Keratinocyte (primary cell): ENCODE measurements at regions not wholly inside any gene's neighbourhood (a gene's known extent, or its start where the extent isn't known, plus 50 kb on each side); places are given as distances from the start of the nearest gene placed in this dataset.

Experiments used
- DNase-seq: peaks from one replicate; pipeline ENCODE4 v3.0.0-alpha.2; 2011; ENCODE audit warnings: low read depth, missing footprints, low spot score
- FAIRE-seq: peaks from 2 replicates; lab custom pipeline; 2011; peaks lifted over from hg19 to GRCh38; lab: Jason Lieb, UNC
- H2AFZ ChIP-seq: 2 replicates; pipeline ENCODE4 v1.6.0; 2012; ENCODE audit warnings: low read length, control low read depth, inconsistent platforms; ENCODE audit not compliant: control insufficient read depth
- H3K27ac ChIP-seq: 2 replicates; pipeline ENCODE4 v1.5.1; 2011; ENCODE audit warnings: low read length; ENCODE audit not compliant: control insufficient read depth, insufficient read depth
- H3K27me3 ChIP-seq: 3 replicates; pipeline ENCODE4 v1.6.0; 2011; ENCODE audit warnings: low read length; ENCODE audit not compliant: control insufficient read depth, insufficient read depth; ENCODE audit errors: extremely low read depth
- H3K36me3 ChIP-seq, 2 experiments: 2 replicates in 1 of 2; 3 replicates in 1 of 2; pipeline ENCODE4 v1.5.1; 2011; ENCODE audit warnings: low read length in 2 of 2, mild to moderate bottlenecking in 1 of 2; ENCODE audit not compliant: control insufficient read depth in 2 of 2, insufficient read depth in 2 of 2; ENCODE audit errors: extremely low read depth in 1 of 2
- H3K4me1 ChIP-seq: 3 replicates; pipeline ENCODE4 v1.5.1; 2011; ENCODE audit warnings: low read length; ENCODE audit not compliant: control insufficient read depth, insufficient read depth; ENCODE audit errors: extremely low read depth
- H3K4me2 ChIP-seq: 3 replicates; pipeline ENCODE4 v1.6.0; 2011; ENCODE audit warnings: low read depth, low read length; ENCODE audit not compliant: control insufficient read depth, insufficient read depth; ENCODE audit errors: extremely low read depth
- H3K4me3 ChIP-seq, 3 experiments: fragments of 200-600 bp in 1 of 3; sonication (generic) in 1 of 3; 2 replicates in 2 of 3; 3 replicates in 1 of 3; pipeline ENCODE4 v1.5.1; 2011 to 2016; ENCODE audit warnings: low read length in 3 of 3, mild to moderate bottlenecking in 3 of 3, control low read depth in 2 of 3, inconsistent platforms in 1 of 3, low read depth in 1 of 3, mixed read lengths in 1 of 3, mixed run types in 1 of 3, moderate library complexity in 1 of 3; ENCODE audit not compliant: control insufficient read depth in 2 of 3, insufficient read depth in 2 of 3; ENCODE audit errors: extremely low read depth in 1 of 3
- H3K79me2 ChIP-seq: 2 replicates; pipeline ENCODE4 v1.6.0; 2012; ENCODE audit warnings: low read length; ENCODE audit not compliant: control insufficient read depth, insufficient read depth
- H3K9ac ChIP-seq: 3 replicates; pipeline ENCODE4 v1.6.0; 2011; ENCODE audit warnings: low read length; ENCODE audit not compliant: control insufficient read depth, insufficient read depth; ENCODE audit errors: extremely low read depth
- H3K9me1 ChIP-seq: 3 replicates; pipeline ENCODE4 v1.6.0; 2011; ENCODE audit warnings: low read length; ENCODE audit not compliant: control insufficient read depth, insufficient read depth; ENCODE audit errors: extremely low read depth
- H3K9me3 ChIP-seq: 2 replicates; pipeline ENCODE4 v1.5.1; 2012; ENCODE audit warnings: low read depth, low read length; ENCODE audit not compliant: control insufficient read depth
- H4K20me1 ChIP-seq: 3 replicates; pipeline ENCODE4 v1.6.0; 2011; ENCODE audit warnings: low read length; ENCODE audit not compliant: control insufficient read depth, insufficient read depth; ENCODE audit errors: extremely low read depth
- EZH2 ChIP-seq: IDR thresholded peaks from one replicate; pipeline ENCODE4 v1.6.1; 2012; ENCODE audit warnings: inconsistent platforms, mild to moderate bottlenecking, low read length, moderate library complexity
- dilution Hi-C: fragments of 300-500 bp; cut with MboI; formaldehyde crosslinking; loops from one replicate; pipeline ENCODE4 v1.7.0; 2020; ENCODE audit warnings: low sequenced_read_pairs; ENCODE audit not compliant: extremely low pct_ligation_motif_present
- TF ChIP-seq, protein P1 (sequence below), 3 experiments: IDR thresholded peaks in 1 of 3; conservative IDR thresholded peaks in 1 of 3; optimal IDR thresholded peaks in 1 of 3; 2 replicates in 2 of 3; 3 replicates in 1 of 3; pipeline versions ENCODE3 to v1.5.1; 2011; ENCODE audit warnings: low read length in 3 of 3, mild to moderate bottlenecking in 3 of 3, moderate library complexity in 2 of 3, control low read depth in 1 of 3, inconsistent platforms in 1 of 3; ENCODE audit not compliant: insufficient read depth in 2 of 3; ENCODE audit errors: extremely low read depth in 1 of 3

DNA sequence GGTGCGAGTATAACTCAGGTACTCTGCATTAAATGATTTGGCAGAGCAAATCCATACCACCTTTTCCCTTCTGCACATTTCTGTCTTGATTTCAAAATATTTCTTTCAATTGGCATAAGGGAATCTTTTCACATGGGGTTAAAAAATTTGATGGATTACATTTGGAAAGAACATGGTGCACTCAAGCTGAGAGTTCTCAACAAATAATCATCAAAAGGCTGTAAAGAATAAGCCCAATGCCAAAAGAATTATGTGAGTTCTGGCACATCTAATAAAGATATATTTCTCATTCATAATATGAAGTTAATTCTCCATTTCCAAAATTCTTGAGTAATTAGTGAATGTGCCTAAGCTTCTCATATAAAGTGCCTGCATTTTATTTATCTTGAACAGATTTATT lies 223.1 kb downstream of the GPR37 start:
- Histone ChIP-seq H3K4me3 (no peak overlapping the region), H3K36me3 (no peaks in the 10 kb centered on the region), H4K20me1 (no peaks in the 10 kb centered on the region), H3K4me1 (no peaks in the 10 kb centered on the region), H3K9ac (no peak overlapping the region), H3K9me3 (no peaks in the 10 kb centered on the region), H3K27me3 (no peaks in the 10 kb centered on the region), H3K79me2 (no peaks in the 10 kb centered on the region), H3K27ac (no peak overlapping the region), H3K9me1 (no peaks in the 10 kb centered on the region), H3K4me2 (no peak overlapping the region), H2AFZ (no peak overlapping the region)
- TF ChIP-seq, protein P1, sequence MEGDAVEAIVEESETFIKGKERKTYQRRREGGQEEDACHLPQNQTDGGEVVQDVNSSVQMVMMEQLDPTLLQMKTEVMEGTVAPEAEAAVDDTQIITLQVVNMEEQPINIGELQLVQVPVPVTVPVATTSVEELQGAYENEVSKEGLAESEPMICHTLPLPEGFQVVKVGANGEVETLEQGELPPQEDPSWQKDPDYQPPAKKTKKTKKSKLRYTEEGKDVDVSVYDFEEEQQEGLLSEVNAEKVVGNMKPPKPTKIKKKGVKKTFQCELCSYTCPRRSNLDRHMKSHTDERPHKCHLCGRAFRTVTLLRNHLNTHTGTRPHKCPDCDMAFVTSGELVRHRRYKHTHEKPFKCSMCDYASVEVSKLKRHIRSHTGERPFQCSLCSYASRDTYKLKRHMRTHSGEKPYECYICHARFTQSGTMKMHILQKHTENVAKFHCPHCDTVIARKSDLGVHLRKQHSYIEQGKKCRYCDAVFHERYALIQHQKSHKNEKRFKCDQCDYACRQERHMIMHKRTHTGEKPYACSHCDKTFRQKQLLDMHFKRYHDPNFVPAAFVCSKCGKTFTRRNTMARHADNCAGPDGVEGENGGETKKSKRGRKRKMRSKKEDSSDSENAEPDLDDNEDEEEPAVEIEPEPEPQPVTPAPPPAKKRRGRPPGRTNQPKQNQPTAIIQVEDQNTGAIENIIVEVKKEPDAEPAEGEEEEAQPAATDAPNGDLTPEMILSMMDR (optimal IDR thresholded peaks at IDR 0.05 in 1 of 3, IDR thresholded peaks at IDR 0.05 in 1 of 3, conservative IDR thresholded peaks at IDR 0.05 in 1 of 3; ENCODE audit: extremely low read depth in 1 of 3, insufficient read depth in 2 of 3, low read length in 3 of 3) = no peak
- no peak for TF ChIP-seq EZH2
- no peak for FAIRE-seq
- no peak for DNase-seq
- dilution Hi-C loops = no loop called here

DNA sequence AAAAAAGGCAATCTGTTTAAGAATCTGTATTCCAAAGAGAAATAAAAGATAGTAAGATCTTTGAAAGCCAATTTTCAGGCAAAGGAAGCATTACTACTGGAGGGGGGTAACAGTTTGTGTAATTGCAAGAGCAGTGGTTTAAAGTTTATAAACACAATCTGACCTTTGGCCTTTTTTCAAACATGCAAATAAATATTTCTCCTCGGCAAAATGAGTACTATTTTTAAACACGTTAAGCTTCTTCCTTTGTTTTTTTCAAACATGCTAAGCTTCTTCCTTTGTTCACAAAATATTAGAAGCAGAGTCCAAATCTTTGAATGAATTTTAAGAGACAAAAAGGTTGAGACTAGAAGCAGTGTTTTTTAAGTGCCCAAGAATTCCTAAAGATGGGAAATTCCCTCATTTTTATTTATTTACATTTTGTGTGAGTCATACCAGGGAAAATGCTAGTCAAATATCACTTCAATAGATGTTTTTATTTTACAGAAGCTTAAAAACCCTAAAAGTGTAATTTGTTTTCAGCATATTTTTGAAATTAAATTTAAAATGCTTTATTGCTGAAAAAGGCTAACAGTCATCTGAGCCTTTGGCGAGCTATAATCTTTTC lies 229.3 kb downstream of the GPR37 start:
- Histone ChIP-seq H3K9me1 (no peaks in the 10 kb centered on the region), H3K27ac (no peak overlapping the region), H3K79me2 (no peaks in the 10 kb centered on the region), H3K9me3 (no peaks in the 10 kb centered on the region), H3K4me3 (no peak overlapping the region), H3K4me2 (no peak overlapping the region), H3K27me3 (no peaks in the 10 kb centered on the region), H3K36me3 (no peaks in the 10 kb centered on the region), H3K4me1 (no peaks in the 10 kb centered on the region), H2AFZ (peak overlapping the region; percentile 9), H4K20me1 (no peaks in the 10 kb centered on the region), H3K9ac (no peak overlapping the region)
- DNase-seq (no peak), FAIRE-seq (no peak)
- no peak for TF ChIP-seq EZH2
- TF ChIP-seq, protein P1 (optimal IDR thresholded peaks at IDR 0.05 in 1 of 3, IDR thresholded peaks at IDR 0.05 in 1 of 3, conservative IDR thresholded peaks at IDR 0.05 in 1 of 3; ENCODE audit: extremely low read depth in 1 of 3, insufficient read depth in 2 of 3, low read length in 3 of 3) = no peak
- dilution Hi-C loops = no loop called here
